ENCODE measurements at regions not wholly inside any gene's neighbourhood (a gene's known extent, or its start where the extent isn't known, plus 50 kb on each side); places are given as distances from the start of the nearest gene placed in this dataset.
"Not testable (repeated sequence)": the region's sequence is repeated elsewhere in the genome, so short reads cannot be mapped to it uniquely, and the experiment has no call there.

DNA sequence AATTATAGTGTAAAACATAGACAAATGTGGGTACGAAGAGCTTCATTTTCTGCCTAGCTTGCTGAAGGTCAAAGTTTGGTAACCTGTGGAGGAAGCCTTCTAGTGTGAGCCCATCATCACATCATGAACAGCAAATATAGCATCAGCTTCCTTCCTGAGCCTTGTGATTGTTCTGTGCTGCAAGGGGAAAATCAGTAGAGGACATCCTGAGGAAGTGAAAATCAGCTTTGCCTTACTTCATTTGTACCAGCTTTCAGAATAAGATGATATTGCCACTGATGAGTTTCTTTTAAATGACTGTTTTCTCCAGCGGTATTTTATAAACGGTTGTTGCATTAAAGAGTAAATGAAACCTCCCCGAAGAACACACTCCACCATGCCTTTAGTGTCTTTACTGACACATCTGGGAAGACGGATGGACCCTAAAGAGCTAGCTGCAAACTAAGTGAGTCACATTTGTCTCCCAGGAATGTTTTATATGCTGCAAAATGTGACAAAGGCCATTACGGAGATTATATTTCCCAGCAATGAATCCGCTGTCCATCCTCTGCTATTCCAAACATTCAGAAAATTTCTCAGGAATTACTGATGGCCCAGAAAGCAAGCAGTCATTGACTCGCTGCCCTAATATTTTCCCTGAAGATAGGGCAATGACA, 1272.8 kb downstream of the SUCLG1 start:
- H4K20me1 ChIP-seq (ENCODE audit: control insufficient read depth, insufficient read depth, low read depth, low read length), result no peaks in the 10 kb centered on the region
- no peak overlapping the region for H3K4me2 ChIP-seq (ENCODE audit: low read length)

DNA sequence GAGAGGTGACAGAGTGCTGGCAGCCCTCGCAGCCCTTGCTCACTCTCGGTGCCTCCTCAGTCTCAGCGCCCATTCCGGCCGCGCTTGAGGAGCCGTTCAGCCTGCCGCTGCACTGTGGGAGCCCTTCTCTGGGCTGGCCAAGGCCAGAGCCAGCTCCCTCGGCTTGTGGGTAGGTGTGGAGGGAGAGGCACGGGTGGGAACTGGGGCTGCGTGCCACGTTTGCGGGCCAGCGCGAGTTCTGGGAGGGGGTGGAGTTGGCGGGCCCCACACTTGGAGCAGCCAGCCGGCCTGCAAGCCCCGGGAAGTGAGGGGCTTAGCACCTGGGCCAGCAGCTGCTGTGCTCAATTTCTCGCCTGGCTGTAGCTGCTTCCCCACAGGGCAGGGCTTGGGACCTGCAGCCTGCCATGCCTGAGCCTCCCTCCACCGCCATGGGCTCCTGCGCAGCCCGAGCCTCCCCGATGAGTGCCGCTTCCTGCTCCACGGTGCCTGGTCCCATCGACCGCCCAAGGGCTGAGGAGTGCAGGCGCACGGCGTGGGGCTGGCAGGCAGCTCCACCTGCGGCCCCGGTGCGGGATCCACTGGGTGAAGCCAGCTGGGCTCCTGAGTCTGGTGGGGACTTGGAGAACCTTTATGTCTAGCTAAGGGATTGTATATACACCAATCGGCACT, 1278.1 kb downstream of the SUCLG1 start:
- not testable (repeated sequence) for H3K9me3 ChIP-seq (ENCODE audit: control insufficient read depth, insufficient read depth, low read length); H3K27me3 ChIP-seq (ENCODE audit: control insufficient read depth, low read length); H3K4me3 ChIP-seq (ENCODE audit: low read length); H3K79me2 ChIP-seq (ENCODE audit: control insufficient read depth, low read length); H3K27ac ChIP-seq (ENCODE audit: low read depth, low read length); H4K20me1 ChIP-seq (ENCODE audit: control insufficient read depth, insufficient read depth, low read depth, low read length); H3K36me3 ChIP-seq (ENCODE audit: control insufficient read depth, low read length); H3K9me2 ChIP-seq (replicated peaks; ENCODE audit: control insufficient read depth, low read length); H3K4me2 ChIP-seq (ENCODE audit: low read length); H3K4me1 ChIP-seq (ENCODE audit: control insufficient read depth, low read length); H3F3A ChIP-seq (ENCODE audit: control insufficient read depth, insufficient read depth)

More for the DNA sequence above, 1272.8 kb downstream of the SUCLG1 start:
- Histone ChIP-seq H3K4me1 (ENCODE audit: control insufficient read depth, low read length) (no peaks in the 10 kb centered on the region), H3K27me3 (ENCODE audit: control insufficient read depth, low read length) (no peaks in the 10 kb centered on the region), H3K36me3 (ENCODE audit: control insufficient read depth, low read length) (no peaks in the 10 kb centered on the region), H3K9me2 (replicated peaks; ENCODE audit: control insufficient read depth, low read length) (no peaks in the 10 kb centered on the region), H3K4me3 (ENCODE audit: low read length) (no peak overlapping the region), H3K79me2 (ENCODE audit: control insufficient read depth, low read length) (no peaks in the 10 kb centered on the region), H3K27ac (ENCODE audit: low read depth, low read length) (no peak overlapping the region), H3K9me3 (ENCODE audit: control insufficient read depth, insufficient read depth, low read length) (no peaks in the 10 kb centered on the region), H3F3A (ENCODE audit: control insufficient read depth, insufficient read depth) (no peaks in the 10 kb centered on the region)
- TF ChIP-seq CTCF (IDR thresholded peaks at IDR 0.05; ENCODE audit: low read depth, low read length, poor library complexity, severe bottlenecking), result no peak
- TF ChIP-seq EZH2phosphoT487 (IDR thresholded peaks at IDR 0.05; ENCODE audit: borderline replicate concordance, low read length), result no peak

DNA sequence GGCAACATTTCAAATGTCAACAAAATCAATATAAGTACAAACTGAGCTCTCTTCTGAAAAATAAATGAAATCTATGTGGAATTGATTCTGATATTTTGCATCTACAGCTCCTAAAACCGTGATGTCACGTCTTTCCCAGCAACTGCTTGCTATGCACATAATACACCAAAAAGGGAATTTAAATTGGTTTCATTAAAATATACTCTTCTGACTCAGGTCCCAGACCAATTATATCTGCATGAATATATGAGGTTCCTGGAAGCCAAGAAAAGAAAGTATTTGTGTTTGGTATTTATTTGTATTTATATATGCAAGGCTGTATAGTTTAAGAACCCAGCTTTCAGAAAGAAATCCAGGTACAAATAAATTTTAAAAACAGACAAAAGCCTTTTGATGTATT, 1282.5 kb downstream of the SUCLG1 start:
- H3F3A ChIP-seq (ENCODE audit: control insufficient read depth, insufficient read depth), result no peaks in the 10 kb centered on the region
- H3K4me2 ChIP-seq (ENCODE audit: low read length), result no peak overlapping the region
- peaks cover 3% of the 10 kb centered on the region; the same call in 1 of the 2 replicates for H3K9me3 ChIP-seq (ENCODE audit: control insufficient read depth, insufficient read depth, low read length)
- no peaks in the 10 kb centered on the region for H3K4me1 ChIP-seq (ENCODE audit: control insufficient read depth, low read length)
- H4K20me1 ChIP-seq (ENCODE audit: control insufficient read depth, insufficient read depth, low read depth, low read length), result no peaks in the 10 kb centered on the region
- TF ChIP-seq CTCF (IDR thresholded peaks at IDR 0.05; ENCODE audit: low read depth, low read length, poor library complexity, severe bottlenecking), result no peak
- H3K27ac ChIP-seq (ENCODE audit: low read depth, low read length), result no peak overlapping the region
- H3K27me3 ChIP-seq (ENCODE audit: control insufficient read depth, low read length), result no peaks in the 10 kb centered on the region
- H3K9me2 ChIP-seq (replicated peaks; ENCODE audit: control insufficient read depth, low read length), result no peaks in the 10 kb centered on the region
- H3K4me3 ChIP-seq (ENCODE audit: low read length), result no peak overlapping the region
- H3K79me2 ChIP-seq (ENCODE audit: control insufficient read depth, low read length), result no peaks in the 10 kb centered on the region
- no peaks in the 10 kb centered on the region for H3K36me3 ChIP-seq (ENCODE audit: control insufficient read depth, low read length)

DNA sequence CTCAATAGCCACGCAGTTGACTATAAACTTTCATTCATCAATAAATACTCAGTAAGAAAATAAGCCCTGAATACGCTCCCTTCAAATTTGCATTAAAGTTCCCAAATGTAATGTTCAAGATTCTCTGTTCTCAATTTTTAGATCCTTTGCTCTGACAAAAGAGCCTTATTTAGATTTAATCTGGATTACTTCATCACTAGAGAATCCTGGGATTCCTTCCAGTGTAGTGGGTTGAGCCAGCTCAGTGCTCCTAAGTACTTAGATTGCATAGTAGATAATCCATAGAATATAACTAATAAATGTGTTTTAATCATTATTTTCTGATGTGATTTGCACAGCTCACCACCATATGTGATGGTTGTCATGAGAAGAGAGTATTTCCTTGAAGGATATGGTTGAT, 1286.2 kb downstream of the SUCLG1 start:
- H3K4me2 ChIP-seq (ENCODE audit: low read length), result no peak overlapping the region
- no peaks in the 10 kb centered on the region for H3K9me2 ChIP-seq (replicated peaks; ENCODE audit: control insufficient read depth, low read length)
- no peaks in the 10 kb centered on the region for H3F3A ChIP-seq (ENCODE audit: control insufficient read depth, insufficient read depth)
- H3K27me3 ChIP-seq (ENCODE audit: control insufficient read depth, low read length), result no peaks in the 10 kb centered on the region
- H3K27ac ChIP-seq (ENCODE audit: low read depth, low read length), result no peak overlapping the region
- H3K4me3 ChIP-seq (ENCODE audit: low read length), result no peak overlapping the region
- no peaks in the 10 kb centered on the region for H3K79me2 ChIP-seq (ENCODE audit: control insufficient read depth, low read length)
- H3K4me1 ChIP-seq (ENCODE audit: control insufficient read depth, low read length), result no peaks in the 10 kb centered on the region
- no peaks in the 10 kb centered on the region for H3K36me3 ChIP-seq (ENCODE audit: control insufficient read depth, low read length)
- TF ChIP-seq CTCF (IDR thresholded peaks at IDR 0.05; ENCODE audit: low read depth, low read length, poor library complexity, severe bottlenecking) (no peak), EZH2phosphoT487 (IDR thresholded peaks at IDR 0.05; ENCODE audit: borderline replicate concordance, low read length) (no peak)
- H3K9me3 ChIP-seq (ENCODE audit: control insufficient read depth, insufficient read depth, low read length), result no peaks in the 10 kb centered on the region; the same call in 1 of the 2 replicates
- no peaks in the 10 kb centered on the region for H4K20me1 ChIP-seq (ENCODE audit: control insufficient read depth, insufficient read depth, low read depth, low read length)

All from DOHH2 (cell line).